ENCODE measurements at regions not wholly inside any gene's neighbourhood (a gene's known extent, or its start where the extent isn't known, plus 50 kb on each side); places are given as distances from the start of the nearest gene placed in this dataset.

GRCh38 chr12:90489141-90489540, 465.8 kb downstream of the CCER1 start:
- TF ChIP-seq, protein P1, sequence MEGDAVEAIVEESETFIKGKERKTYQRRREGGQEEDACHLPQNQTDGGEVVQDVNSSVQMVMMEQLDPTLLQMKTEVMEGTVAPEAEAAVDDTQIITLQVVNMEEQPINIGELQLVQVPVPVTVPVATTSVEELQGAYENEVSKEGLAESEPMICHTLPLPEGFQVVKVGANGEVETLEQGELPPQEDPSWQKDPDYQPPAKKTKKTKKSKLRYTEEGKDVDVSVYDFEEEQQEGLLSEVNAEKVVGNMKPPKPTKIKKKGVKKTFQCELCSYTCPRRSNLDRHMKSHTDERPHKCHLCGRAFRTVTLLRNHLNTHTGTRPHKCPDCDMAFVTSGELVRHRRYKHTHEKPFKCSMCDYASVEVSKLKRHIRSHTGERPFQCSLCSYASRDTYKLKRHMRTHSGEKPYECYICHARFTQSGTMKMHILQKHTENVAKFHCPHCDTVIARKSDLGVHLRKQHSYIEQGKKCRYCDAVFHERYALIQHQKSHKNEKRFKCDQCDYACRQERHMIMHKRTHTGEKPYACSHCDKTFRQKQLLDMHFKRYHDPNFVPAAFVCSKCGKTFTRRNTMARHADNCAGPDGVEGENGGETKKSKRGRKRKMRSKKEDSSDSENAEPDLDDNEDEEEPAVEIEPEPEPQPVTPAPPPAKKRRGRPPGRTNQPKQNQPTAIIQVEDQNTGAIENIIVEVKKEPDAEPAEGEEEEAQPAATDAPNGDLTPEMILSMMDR (conservative IDR thresholded peaks at IDR 0.05 in 1 of 2, IDR thresholded peaks at IDR 0.05 in 1 of 2; ENCODE audit: low read depth in 1 of 2, low read length in 2 of 2): no peak
- no peak for TF ChIP-seq EZH2 (IDR thresholded peaks at IDR 0.05; ENCODE audit: low read length, missing control alignments)
